K562 (cell line): ENCODE measurements at regions not wholly inside any gene's neighbourhood (a gene's known extent, or its start where the extent isn't known, plus 50 kb on each side); places are given as distances from the start of the nearest gene placed in this dataset.

Source experiments
- ARNT ChIP-seq, 2 experiments: fragments of 450-650 bp; IDR thresholded peaks; 2 replicates each; pipeline ENCODE4 v1.6.1; 2016; ENCODE audit warnings: mild to moderate bottlenecking in 1 of 2
- EZH2 ChIP-seq: IDR thresholded peaks from 2 replicates; pipeline ENCODE4 v1.6.1; 2012; ENCODE audit warnings: low read depth, mild to moderate bottlenecking, inconsistent platforms, low read length, borderline replicate concordance
- SIX5 ChIP-seq, 2 experiments: IDR thresholded peaks; 2 replicates each; pipeline ENCODE4 v1.6.1; 2011; ENCODE audit warnings: low read length in 2 of 2, borderline replicate concordance in 1 of 2, low read depth in 1 of 2, mild to moderate bottlenecking in 1 of 2, moderate library complexity in 1 of 2; ENCODE audit not compliant: insufficient read depth in 1 of 2
- TF ChIP-seq, protein P1 (sequence below), 3 experiments: IDR thresholded peaks in 2 of 3; conservative IDR thresholded peaks in 1 of 3; 2 replicates each; pipeline ENCODE4 v1.5.1; 2011 to 2012; ENCODE audit warnings: low read length in 3 of 3, mild to moderate bottlenecking in 3 of 3, control low read depth in 2 of 3, improper control_type of control experiment in 1 of 3, inconsistent platforms in 1 of 3, low read depth in 1 of 3, mixed read lengths in 1 of 3, moderate library complexity in 1 of 3; ENCODE audit not compliant: insufficient read depth in 2 of 3

DNA sequence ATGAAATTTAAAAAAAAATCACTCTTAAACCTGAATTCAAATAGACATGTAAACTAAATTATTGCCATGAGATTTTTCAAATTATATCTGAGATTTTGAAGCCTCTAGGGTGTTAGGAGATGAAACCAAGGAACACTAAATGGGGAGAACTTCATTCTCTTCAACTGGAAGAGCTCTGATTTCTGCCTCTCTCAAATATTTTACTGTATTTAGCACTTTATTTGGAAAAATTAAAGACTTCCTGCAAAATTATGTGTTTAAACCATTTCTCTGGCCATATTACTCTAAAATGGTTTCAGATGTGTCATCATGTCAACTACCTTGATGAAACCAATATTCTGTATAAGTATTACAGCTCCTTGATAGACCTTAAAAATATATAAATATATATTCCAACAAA, 1571.6 kb upstream of the PRR20A start:
- TF ChIP-seq, protein P1, sequence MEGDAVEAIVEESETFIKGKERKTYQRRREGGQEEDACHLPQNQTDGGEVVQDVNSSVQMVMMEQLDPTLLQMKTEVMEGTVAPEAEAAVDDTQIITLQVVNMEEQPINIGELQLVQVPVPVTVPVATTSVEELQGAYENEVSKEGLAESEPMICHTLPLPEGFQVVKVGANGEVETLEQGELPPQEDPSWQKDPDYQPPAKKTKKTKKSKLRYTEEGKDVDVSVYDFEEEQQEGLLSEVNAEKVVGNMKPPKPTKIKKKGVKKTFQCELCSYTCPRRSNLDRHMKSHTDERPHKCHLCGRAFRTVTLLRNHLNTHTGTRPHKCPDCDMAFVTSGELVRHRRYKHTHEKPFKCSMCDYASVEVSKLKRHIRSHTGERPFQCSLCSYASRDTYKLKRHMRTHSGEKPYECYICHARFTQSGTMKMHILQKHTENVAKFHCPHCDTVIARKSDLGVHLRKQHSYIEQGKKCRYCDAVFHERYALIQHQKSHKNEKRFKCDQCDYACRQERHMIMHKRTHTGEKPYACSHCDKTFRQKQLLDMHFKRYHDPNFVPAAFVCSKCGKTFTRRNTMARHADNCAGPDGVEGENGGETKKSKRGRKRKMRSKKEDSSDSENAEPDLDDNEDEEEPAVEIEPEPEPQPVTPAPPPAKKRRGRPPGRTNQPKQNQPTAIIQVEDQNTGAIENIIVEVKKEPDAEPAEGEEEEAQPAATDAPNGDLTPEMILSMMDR (IDR thresholded peaks at IDR 0.05 in 2 of 3, conservative IDR thresholded peaks at IDR 0.05 in 1 of 3; ENCODE audit: insufficient read depth in 2 of 3, low read depth in 1 of 3, low read length in 3 of 3): no peak
- no peak for TF ChIP-seq EZH2
- TF ChIP-seq ARNT (IDR thresholded peaks at IDR 0.05): no peak
- no peak for TF ChIP-seq SIX5 (IDR thresholded peaks at IDR 0.05; ENCODE audit: borderline replicate concordance in 1 of 2, insufficient read depth in 1 of 2, low read depth in 1 of 2, low read length in 2 of 2)
